ENCODE measurements at regions not wholly inside any gene's neighbourhood (a gene's known extent, or its start where the extent isn't known, plus 50 kb on each side); places are given as distances from the start of the nearest gene placed in this dataset.

- H3K4me3 ChIP-seq (IDR thresholded peaks at IDR 0.05; ENCODE audit: insufficient read depth, low read depth, low read length), result no peak overlapping the region
- H3K4me1 ChIP-seq (ENCODE audit: low read depth, poor library complexity, severe bottlenecking), result no peaks in the 10 kb centered on the region
- H3K9ac ChIP-seq, result no peak overlapping the region
- no peak overlapping the region for H3K27ac ChIP-seq
- no peaks in the 10 kb centered on the region for H4K20me1 ChIP-seq (ENCODE audit: insufficient read depth)
- no peaks in the 10 kb centered on the region for H3K27me3 ChIP-seq (ENCODE audit: insufficient read depth, low read depth)
- no peak overlapping the region for H3K4me2 ChIP-seq
- no peak for TF ChIP-seq CTCF (conservative IDR thresholded peaks at IDR 0.05; ENCODE audit: low read depth, low read length)
- no peaks in the 10 kb centered on the region for H3K79me2 ChIP-seq (ENCODE audit: insufficient read depth, low read depth)
- no peaks in the 10 kb centered on the region for H3K36me3 ChIP-seq (ENCODE audit: insufficient read depth)
- no peak overlapping the region for H2AFZ ChIP-seq (ENCODE audit: low read depth)
Measured at GRCh38 chr3:71978150-71978721, 193.3 kb upstream of the PROK2 start.

GRCh38 chr3:71977525-71977924 lies 192.6 kb upstream of the PROK2 start:
- Histone ChIP-seq H3K4me2 (no peak overlapping the region), H3K36me3 (ENCODE audit: insufficient read depth) (no peaks in the 10 kb centered on the region), H4K20me1 (ENCODE audit: insufficient read depth) (no peaks in the 10 kb centered on the region), H3K27me3 (ENCODE audit: insufficient read depth, low read depth) (no peaks in the 10 kb centered on the region), H3K4me3 (IDR thresholded peaks at IDR 0.05; ENCODE audit: insufficient read depth, low read depth, low read length) (no peak overlapping the region), H3K4me1 (ENCODE audit: low read depth, poor library complexity, severe bottlenecking) (no peaks in the 10 kb centered on the region), H2AFZ (ENCODE audit: low read depth) (no peak overlapping the region), H3K9ac (no peak overlapping the region), H3K79me2 (ENCODE audit: insufficient read depth, low read depth) (no peaks in the 10 kb centered on the region), H3K27ac (no peak overlapping the region)
- no peak for TF ChIP-seq CTCF (conservative IDR thresholded peaks at IDR 0.05; ENCODE audit: low read depth, low read length)

- no peak overlapping the region for H3K4me2 ChIP-seq
- no peak overlapping the region for H2AFZ ChIP-seq (ENCODE audit: low read depth)
- no peaks in the 10 kb centered on the region for H3K36me3 ChIP-seq (ENCODE audit: insufficient read depth)
- H3K79me2 ChIP-seq (ENCODE audit: insufficient read depth, low read depth), result no peaks in the 10 kb centered on the region
- H3K27ac ChIP-seq, result no peak overlapping the region
- no peaks in the 10 kb centered on the region for H3K27me3 ChIP-seq (ENCODE audit: insufficient read depth, low read depth)
- TF ChIP-seq CTCF (conservative IDR thresholded peaks at IDR 0.05; ENCODE audit: low read depth, low read length), result no peak
- H3K4me3 ChIP-seq (IDR thresholded peaks at IDR 0.05; ENCODE audit: insufficient read depth, low read depth, low read length), result no peak overlapping the region
- H3K9ac ChIP-seq, result no peak overlapping the region
- H3K4me1 ChIP-seq (ENCODE audit: low read depth, poor library complexity, severe bottlenecking), result no peaks in the 10 kb centered on the region
- no peaks in the 10 kb centered on the region for H4K20me1 ChIP-seq (ENCODE audit: insufficient read depth)
Measured at GRCh38 chr3:71975573-71975972, 190.6 kb upstream of the PROK2 start.

- no peak overlapping the region for H3K9ac ChIP-seq
- no peak for TF ChIP-seq CTCF (conservative IDR thresholded peaks at IDR 0.05; ENCODE audit: low read depth, low read length)
- H2AFZ ChIP-seq (ENCODE audit: low read depth), result no peak overlapping the region
- no peaks in the 10 kb centered on the region for H3K36me3 ChIP-seq (ENCODE audit: insufficient read depth)
- H3K79me2 ChIP-seq (ENCODE audit: insufficient read depth, low read depth), result no peaks in the 10 kb centered on the region
- H3K27ac ChIP-seq, result no peak overlapping the region
- H3K27me3 ChIP-seq (ENCODE audit: insufficient read depth, low read depth), result no peaks in the 10 kb centered on the region
- H3K4me2 ChIP-seq, result no peak overlapping the region
- no peaks in the 10 kb centered on the region for H4K20me1 ChIP-seq (ENCODE audit: insufficient read depth)
- no peak overlapping the region for H3K4me3 ChIP-seq (IDR thresholded peaks at IDR 0.05; ENCODE audit: insufficient read depth, low read depth, low read length)
- H3K4me1 ChIP-seq (ENCODE audit: low read depth, poor library complexity, severe bottlenecking), result no peaks in the 10 kb centered on the region
Measured at GRCh38 chr3:71974786-71975185, 189.8 kb upstream of the PROK2 start.
